GM19468 (cell line): ENCODE measurements at regions not wholly inside any gene's neighbourhood (a gene's known extent, or its start where the extent isn't known, plus 50 kb on each side); places are given as distances from the start of the nearest gene placed in this dataset.

Experiments used
- ATAC-seq: cut with Tn5 transposase; IDR thresholded peaks from one replicate; pipeline ENCODE4 v1.9.1; 2021; ENCODE audit warnings: mild to moderate bottlenecking, moderate library complexity, moderate number of reproducible peaks; ENCODE audit not compliant: unreplicated experiment; ENCODE audit errors: extremely low read depth

- ATAC-seq, result no peak
Observed at GRCh38 chrX:33465137-33465536, 253.8 kb upstream of the DMD start.

DNA sequence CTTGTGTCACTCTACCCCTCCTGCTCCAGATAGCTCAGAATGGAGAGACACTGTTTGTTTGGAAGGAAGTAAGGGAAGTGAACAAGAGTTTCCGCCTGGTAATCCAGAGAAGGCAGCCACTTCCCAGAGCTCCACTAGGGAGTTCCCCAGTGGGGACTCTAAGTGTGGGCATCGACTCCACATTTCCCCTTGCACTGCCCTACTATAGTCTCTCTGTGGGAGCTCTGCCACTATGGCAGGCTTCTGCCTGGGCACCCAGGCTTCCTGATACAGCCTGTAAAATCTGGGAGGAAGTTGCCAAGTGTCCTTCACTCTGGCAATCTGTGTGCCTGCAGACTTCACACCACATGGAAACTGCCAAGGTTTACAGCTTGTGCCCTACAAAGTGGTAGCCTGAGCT lies 245.8 kb upstream of the DMD start:
- ATAC-seq, result no peak

DNA sequence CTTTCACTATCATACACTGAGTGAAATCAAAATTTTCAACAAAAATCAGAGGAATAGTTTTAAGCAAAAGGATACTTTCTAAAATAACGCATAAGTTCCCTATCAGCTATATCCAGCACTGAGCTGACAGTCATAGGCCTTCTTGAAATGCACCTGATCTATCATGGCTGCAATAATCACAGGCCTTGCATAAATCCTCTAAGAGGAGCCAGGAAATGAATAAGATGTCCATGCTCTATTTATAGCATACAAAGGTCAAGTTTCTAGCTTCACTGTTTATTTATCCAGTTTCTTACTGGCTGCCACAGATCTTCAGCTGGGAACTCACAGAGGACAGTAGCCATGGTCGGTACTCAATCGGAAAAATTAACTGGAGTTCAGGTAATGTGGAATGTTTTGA lies 235.9 kb upstream of the DMD start:
- no peak for ATAC-seq

GRCh38 chrX:33434256-33435092 lies 223.1 kb upstream of the DMD start:
- no peak for ATAC-seq

GRCh38 chrX:33416273-33416805 lies 205.0 kb upstream of the DMD start:
- no peak for ATAC-seq

DNA sequence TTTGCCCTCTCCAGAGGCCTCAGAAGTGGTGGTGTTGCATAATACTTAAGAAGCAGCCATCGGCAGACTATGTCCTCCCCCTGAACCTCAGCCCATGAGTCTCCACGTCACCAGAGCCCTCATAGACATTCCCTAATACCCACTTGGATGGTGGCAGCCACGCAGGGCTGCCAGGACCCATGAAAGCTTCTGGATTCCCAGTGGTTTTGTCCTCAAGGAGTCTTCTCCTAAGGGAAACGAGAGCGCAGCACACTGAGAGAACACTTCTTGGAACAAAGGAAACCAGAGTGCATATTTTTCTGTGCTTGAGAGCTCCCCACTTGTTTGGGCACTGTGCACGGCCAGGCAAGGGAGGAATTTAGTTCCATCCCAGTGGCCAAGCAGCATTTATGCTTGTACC lies 204.1 kb upstream of the DMD start:
- no peak for ATAC-seq

GRCh38 chrX:33385546-33385945 lies 174.2 kb upstream of the DMD start:
- no peak for ATAC-seq

- no peak for ATAC-seq
Observed at GRCh38 chrX:33379839-33380238, 168.5 kb upstream of the DMD start.

DNA sequence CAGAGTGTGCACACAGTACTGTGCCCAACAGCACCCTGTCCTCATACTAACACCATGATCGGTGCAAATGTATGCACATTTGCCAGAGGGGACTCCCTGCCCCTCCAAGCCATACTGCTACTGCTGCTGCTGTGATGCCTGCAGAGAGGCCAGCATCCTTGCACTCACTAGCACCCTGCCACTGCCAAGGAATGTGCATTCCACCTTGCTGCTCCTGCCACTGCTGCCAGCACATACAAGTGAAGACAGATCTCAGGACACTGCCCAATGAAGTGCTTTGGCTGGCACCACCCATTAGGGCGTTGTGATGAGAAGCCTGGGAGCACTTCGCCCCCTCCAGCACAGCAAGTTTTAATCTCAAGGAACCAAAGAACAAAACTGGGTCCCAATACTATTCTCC lies 146.3 kb upstream of the DMD start:
- ATAC-seq, result no peak

DNA sequence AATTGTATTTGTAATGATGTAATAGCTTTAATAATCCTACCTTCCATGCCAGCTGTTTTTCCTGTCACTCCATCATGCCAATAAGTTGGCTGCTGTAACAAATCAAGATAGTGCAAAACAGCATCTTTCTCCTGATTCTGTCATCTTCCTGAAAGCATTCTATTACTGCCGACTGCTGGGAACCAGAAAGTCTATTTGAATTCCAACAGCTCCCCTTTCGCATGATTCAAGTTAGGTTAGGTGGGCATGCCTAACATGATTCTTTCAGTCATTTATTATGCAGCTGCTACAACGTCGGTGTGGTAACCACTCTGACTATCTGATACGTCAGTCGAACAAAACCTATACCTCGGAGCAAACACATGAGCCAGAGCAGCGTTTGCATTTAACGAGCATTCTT lies 127.9 kb upstream of the DMD start:
- ATAC-seq, result no peak

GRCh38 chrX:33336783-33337182 lies 125.4 kb upstream of the DMD start:
- ATAC-seq, result peak; percentile 29

DNA sequence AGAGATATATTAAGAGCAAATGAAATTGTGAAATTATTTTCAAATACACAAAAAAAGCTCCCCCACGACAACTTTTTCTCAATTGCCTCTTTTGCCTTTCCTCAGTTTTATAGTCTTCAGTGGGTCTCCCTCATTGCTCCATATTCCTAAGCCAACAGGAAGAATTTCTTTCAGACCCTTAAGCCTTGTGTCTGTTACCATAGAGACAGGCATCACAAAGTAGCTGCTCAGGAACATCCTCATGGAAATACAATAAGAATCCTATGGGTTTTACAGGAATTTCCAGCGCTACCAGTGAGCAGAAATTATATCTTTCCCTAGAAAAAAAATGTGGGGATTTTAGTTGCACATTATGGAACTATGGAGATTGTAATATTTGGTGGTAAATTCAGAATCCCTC lies 121.9 kb upstream of the DMD start:
- no peak for ATAC-seq

DNA sequence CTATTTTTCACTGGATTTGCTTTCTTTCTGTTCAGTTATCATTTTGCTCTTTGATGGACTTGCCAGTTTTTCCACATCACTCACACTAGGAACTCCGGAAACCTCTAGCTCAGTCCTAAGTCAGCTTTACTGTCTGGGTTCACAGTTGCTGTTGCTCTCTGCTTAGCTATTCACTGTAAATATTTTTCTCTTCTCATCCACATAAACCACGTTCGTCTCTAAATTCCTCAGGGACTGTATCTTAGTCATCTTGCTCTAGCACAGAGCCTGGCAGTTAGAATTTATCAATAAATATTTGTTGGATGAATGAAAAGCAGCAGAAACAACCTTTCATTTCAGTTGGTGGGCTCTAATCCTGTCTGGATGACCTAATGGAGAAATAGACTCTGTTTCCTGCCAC lies 119.4 kb upstream of the DMD start:
- ATAC-seq, result no peak

DNA sequence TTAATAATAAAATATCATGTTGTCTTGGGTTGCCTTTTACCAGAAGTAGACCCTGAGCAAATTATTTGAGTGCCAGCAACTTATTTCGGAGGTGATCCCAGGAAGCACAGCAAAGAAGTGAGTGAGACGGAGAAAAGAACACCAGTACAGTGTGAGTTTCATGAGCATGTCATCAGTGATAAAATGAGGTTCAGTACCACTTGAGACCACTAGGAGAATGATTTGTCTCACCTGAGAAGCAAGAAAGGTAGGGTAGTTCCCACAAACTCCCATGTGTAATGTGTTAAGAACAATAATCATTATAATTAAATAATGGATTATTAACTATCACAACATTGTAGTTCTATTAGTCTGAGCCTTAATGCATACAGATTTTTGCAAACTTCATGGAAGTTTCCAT lies 112.8 kb upstream of the DMD start:
- no peak for ATAC-seq

DNA sequence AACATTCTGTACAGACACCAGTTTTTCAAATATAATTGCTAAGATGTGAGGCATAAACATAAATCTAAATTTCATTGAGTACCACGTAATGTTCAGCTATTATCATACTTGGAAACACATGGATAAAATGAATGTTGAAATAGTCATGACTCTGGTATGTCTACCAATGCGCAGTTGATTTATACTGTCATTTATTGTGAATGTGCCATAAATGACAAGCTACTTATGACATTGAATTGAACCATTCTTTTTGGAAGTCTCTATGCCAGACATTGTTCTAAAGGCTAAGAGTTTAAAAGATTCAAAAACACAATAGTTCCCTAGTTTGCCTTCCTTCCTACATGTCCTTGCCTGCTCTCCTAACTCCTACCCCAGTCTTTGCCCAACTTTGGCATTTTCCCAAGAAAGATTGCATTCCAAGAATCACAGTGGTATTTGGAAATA lies 96.6 kb upstream of the DMD start:
- ATAC-seq, result no peak

DNA sequence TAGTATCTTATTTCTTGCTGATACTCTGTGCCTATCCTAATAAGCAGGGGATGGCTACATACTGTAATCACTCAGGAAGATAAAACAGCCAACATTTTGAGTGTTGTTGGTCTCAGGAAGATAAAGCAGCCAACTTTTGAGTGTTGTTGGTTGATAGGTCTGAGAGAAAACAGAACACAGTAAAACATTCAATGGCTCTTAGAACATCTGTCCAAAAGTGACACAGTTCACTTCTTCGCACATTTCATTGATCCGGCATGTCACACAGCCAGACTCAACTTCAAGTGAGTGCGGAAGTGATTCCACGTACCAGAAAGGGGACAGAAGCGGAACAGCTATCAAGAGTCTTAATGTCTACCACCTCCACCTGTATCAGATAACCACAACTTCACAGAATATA lies 87.3 kb upstream of the DMD start:
- ATAC-seq, result no peak

- ATAC-seq, result no peak
Observed at GRCh38 chrX:33285550-33285949, 74.2 kb upstream of the DMD start.

GRCh38 chrX:33277046-33277445 lies 65.7 kb upstream of the DMD start:
- no peak for ATAC-seq

- ATAC-seq, result no peak
Observed at GRCh38 chrX:33273535-33273934, 62.2 kb upstream of the DMD start.

DNA sequence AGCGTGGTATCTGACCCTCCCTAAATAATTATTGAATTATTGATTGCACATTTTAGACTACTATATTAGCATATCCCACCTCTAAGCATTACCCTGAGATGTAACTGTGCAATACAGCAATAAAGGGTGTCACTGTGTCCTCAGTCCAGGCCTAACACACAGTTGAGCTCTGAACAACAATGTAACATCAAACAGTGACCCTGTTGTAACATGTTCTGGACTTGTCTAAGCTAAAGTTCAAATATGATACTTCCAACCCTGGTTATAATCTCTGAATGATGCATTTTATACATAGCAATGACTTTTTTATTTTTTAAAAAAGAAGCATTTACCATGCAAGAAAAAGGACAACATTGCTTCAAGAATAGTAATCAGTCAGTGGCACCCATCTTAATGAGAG lies 61.6 kb upstream of the DMD start:
- no peak for ATAC-seq
